MM.1S (cell line): ENCODE measurements at regions not wholly inside any gene's neighbourhood (a gene's known extent, or its start where the extent isn't known, plus 50 kb on each side); places are given as distances from the start of the nearest gene placed in this dataset.

ENCODE experiments used
- EZH2 ChIP-seq: fragments of 300-600 bp; sonication (generic); optimal IDR thresholded peaks from 2 replicates; pipeline ENCODE3; 2017; ENCODE audit warnings: low read depth, mild to moderate bottlenecking, antibody characterized with exemption, low read length, mixed read lengths
- EZH2phosphoT487 ChIP-seq: fragments of 300-600 bp; sonication (generic); IDR thresholded peaks from 2 replicates; pipeline ENCODE4 v1.6.1; 2018; ENCODE audit warnings: antibody characterized with exemption, low read length
- TF ChIP-seq, protein P1 (sequence below): fragments of 300-600 bp; sonication (generic); IDR thresholded peaks from 2 replicates; pipeline ENCODE4 v1.5.1; 2016; ENCODE audit warnings: antibody characterized with exemption, low read length, mixed read lengths

DNA sequence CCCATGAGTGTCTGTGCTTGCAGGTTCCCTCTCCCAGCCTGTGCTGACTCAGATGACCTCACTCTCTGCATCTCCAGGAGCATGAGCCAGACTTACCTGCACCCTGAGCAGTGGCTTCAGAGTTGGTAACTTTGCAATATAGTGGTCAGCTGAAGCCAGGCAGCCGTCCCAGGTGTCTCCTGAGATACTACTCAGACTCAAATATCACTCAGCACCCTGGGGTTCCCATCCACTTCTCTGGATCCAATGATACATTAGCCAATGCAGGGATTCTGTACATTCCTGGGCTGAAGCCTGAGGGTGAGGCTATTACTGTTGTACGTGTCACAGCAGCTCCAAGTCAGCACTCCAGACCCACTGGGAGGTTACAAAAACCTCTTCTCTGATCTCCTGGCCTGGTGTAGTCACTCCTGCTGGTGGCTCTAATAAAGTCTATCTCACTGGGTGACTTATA is 87.8 kb upstream of the TOP3B start:
- TF ChIP-seq, protein P1, sequence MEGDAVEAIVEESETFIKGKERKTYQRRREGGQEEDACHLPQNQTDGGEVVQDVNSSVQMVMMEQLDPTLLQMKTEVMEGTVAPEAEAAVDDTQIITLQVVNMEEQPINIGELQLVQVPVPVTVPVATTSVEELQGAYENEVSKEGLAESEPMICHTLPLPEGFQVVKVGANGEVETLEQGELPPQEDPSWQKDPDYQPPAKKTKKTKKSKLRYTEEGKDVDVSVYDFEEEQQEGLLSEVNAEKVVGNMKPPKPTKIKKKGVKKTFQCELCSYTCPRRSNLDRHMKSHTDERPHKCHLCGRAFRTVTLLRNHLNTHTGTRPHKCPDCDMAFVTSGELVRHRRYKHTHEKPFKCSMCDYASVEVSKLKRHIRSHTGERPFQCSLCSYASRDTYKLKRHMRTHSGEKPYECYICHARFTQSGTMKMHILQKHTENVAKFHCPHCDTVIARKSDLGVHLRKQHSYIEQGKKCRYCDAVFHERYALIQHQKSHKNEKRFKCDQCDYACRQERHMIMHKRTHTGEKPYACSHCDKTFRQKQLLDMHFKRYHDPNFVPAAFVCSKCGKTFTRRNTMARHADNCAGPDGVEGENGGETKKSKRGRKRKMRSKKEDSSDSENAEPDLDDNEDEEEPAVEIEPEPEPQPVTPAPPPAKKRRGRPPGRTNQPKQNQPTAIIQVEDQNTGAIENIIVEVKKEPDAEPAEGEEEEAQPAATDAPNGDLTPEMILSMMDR = no peak
- no peak for TF ChIP-seq EZH2
- TF ChIP-seq EZH2phosphoT487 = no peak
